ENCODE measurements at regions not wholly inside any gene's neighbourhood (a gene's known extent, or its start where the extent isn't known, plus 50 kb on each side); places are given as distances from the start of the nearest gene placed in this dataset.

DNA sequence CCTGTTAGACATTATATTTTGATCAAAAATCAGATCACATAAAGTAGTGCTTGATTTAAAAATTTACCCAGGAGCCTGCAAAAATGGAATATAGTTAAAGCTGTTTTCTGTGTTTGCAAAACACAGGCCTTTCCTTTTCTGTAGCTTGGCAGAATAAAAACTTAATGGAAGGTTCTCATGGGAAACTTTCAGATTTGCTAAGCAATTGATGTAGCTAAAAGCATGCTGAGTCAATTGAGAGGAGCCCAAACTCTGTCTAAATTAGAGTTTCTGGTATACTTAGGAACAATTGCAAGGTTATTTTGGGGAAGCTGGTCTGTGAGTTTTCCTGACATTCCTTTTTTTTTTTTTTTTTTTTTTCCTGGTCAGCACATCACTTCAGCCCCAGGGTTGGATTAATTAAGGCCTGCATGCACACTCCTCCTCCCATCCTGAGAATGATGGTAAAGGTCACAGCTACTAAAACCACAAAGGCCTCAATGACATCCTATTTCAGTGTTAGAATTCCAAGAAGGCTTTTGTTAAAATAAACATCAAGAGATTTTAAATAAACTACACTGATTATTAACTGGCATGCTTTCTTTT lies 608.7 kb downstream of the PLPP3 start:
- no peak overlapping the region for H2AFZ ChIP-seq (ENCODE audit: insufficient read depth, low read depth, low read length, poor library complexity, severe bottlenecking)
- intact Hi-C loops (cut with micrococcal nuclease) = no loop called here
- H3K27ac ChIP-seq (ENCODE audit: low read depth in 1 of 2, low read length in 2 of 2) = no peak overlapping the region
- DNase-seq = no peak
- H3K9me3 Mint-ChIP-seq = peaks cover 0 to 6% (median 0%) of the 10 kb centered on the region in 7 donors
- H3K4me3 Mint-ChIP-seq = no peak overlapping the region
- no peak overlapping the region for H3K9ac ChIP-seq (ENCODE audit: insufficient read depth, low read length, poor library complexity, severe bottlenecking)
- TF ChIP-seq, protein P1, sequence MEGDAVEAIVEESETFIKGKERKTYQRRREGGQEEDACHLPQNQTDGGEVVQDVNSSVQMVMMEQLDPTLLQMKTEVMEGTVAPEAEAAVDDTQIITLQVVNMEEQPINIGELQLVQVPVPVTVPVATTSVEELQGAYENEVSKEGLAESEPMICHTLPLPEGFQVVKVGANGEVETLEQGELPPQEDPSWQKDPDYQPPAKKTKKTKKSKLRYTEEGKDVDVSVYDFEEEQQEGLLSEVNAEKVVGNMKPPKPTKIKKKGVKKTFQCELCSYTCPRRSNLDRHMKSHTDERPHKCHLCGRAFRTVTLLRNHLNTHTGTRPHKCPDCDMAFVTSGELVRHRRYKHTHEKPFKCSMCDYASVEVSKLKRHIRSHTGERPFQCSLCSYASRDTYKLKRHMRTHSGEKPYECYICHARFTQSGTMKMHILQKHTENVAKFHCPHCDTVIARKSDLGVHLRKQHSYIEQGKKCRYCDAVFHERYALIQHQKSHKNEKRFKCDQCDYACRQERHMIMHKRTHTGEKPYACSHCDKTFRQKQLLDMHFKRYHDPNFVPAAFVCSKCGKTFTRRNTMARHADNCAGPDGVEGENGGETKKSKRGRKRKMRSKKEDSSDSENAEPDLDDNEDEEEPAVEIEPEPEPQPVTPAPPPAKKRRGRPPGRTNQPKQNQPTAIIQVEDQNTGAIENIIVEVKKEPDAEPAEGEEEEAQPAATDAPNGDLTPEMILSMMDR (IDR thresholded peaks at IDR 0.05) = no peak
- peaks cover 0 to 5% (median 2%) of the 10 kb centered on the region in 3 donors for H3K27me3 Mint-ChIP-seq (ENCODE audit: low read depth in 3 of 3)
- H4K20me1 ChIP-seq (ENCODE audit: insufficient read depth, low read length) = no peaks in the 10 kb centered on the region
- H3K27me3 ChIP-seq (ENCODE audit: control insufficient read depth in 2 of 2, insufficient read depth in 2 of 2, low read length in 2 of 2) = no peaks in the 10 kb centered on the region
- no peak overlapping the region for H3K4me3 ChIP-seq (replicated peaks in 1 of 3; ENCODE audit: low read depth in 2 of 3, low read length in 3 of 3)
- H3K79me2 ChIP-seq (ENCODE audit: insufficient read depth, low read length) = no peaks in the 10 kb centered on the region
- no peaks in the 10 kb centered on the region for H3K36me3 ChIP-seq (replicated peaks in 1 of 2; ENCODE audit: control insufficient read depth in 1 of 2, insufficient read depth in 2 of 2, low read length in 2 of 2)
- peaks cover 6% of the 10 kb centered on the region for H3K4me1 Mint-ChIP-seq
- no peaks in the 10 kb centered on the region for H3K9me3 ChIP-seq (replicated peaks in 1 of 2; ENCODE audit: control insufficient read depth in 1 of 2, insufficient read depth in 1 of 2, low read length in 2 of 2)
- no peak overlapping the region for H3K27ac Mint-ChIP-seq
- no peaks in the 10 kb centered on the region for H3K36me3 Mint-ChIP-seq
- no peaks in the 10 kb centered on the region for H3K4me1 ChIP-seq (ENCODE audit: control insufficient read depth in 1 of 2, insufficient read depth in 2 of 2, low read length in 2 of 2)
- H3K4me2 ChIP-seq (replicated peaks; ENCODE audit: extremely low read depth, low read length, poor library complexity, severe bottlenecking) = no peak overlapping the region

DNA sequence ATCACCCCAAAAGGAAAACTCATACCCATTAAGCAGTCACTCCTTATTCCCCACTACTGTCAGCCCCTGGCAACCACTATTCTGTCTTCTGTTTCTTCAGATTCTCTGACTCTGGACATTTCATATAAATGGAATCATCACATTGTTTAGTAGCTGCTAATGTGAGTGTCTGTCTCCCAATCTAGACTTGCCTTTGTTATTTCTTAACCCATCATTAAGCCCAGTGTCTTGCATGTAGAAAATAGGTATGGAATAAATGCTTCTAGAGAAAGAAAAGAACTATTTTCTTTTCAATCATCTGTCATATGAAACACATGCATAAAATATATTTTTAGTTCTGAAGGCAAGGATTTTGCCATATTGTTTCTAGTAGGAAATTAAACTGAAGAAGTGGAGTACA lies 610.0 kb downstream of the PLPP3 start:
- Mint-ChIP-seq H3K36me3 (no peaks in the 10 kb centered on the region), H3K27ac (no peak overlapping the region)
- H3K9ac ChIP-seq (ENCODE audit: insufficient read depth, low read length, poor library complexity, severe bottlenecking) = no peak overlapping the region

More for the DNA sequence above, 610.0 kb downstream of the PLPP3 start:
- H3K27ac ChIP-seq (ENCODE audit: low read depth in 1 of 2, low read length in 2 of 2) = no peak overlapping the region
- no peaks in the 10 kb centered on the region for H3K36me3 ChIP-seq (replicated peaks in 1 of 2; ENCODE audit: control insufficient read depth in 1 of 2, insufficient read depth in 2 of 2, low read length in 2 of 2)
- H3K4me2 ChIP-seq (replicated peaks; ENCODE audit: extremely low read depth, low read length, poor library complexity, severe bottlenecking) = no peak overlapping the region
- H3K9me3 ChIP-seq (replicated peaks in 1 of 2; ENCODE audit: control insufficient read depth in 1 of 2, insufficient read depth in 1 of 2, low read length in 2 of 2) = no peaks in the 10 kb centered on the region
- Mint-ChIP-seq H3K4me1 (peaks cover 6% of the 10 kb centered on the region), H3K4me3 (no peak overlapping the region), H3K9me3 (peaks cover 0 to 6% (median 2%) of the 10 kb centered on the region in 7 donors), H3K27me3 (ENCODE audit: low read depth in 3 of 3) (peaks cover 0 to 5% (median 2%) of the 10 kb centered on the region in 3 donors)
- H3K79me2 ChIP-seq (ENCODE audit: insufficient read depth, low read length) = no peaks in the 10 kb centered on the region
- TF ChIP-seq, protein P1 (IDR thresholded peaks at IDR 0.05) = no peak
- no peak for DNase-seq
- H2AFZ ChIP-seq (ENCODE audit: insufficient read depth, low read depth, low read length, poor library complexity, severe bottlenecking) = no peak overlapping the region
- no peak overlapping the region for H3K4me3 ChIP-seq (replicated peaks in 1 of 3; ENCODE audit: low read depth in 2 of 3, low read length in 3 of 3)
- H3K4me1 ChIP-seq (ENCODE audit: control insufficient read depth in 1 of 2, insufficient read depth in 2 of 2, low read length in 2 of 2) = no peaks in the 10 kb centered on the region
- intact Hi-C loops (cut with micrococcal nuclease) = no loop called here
- no peaks in the 10 kb centered on the region for H4K20me1 ChIP-seq (ENCODE audit: insufficient read depth, low read length)
- H3K27me3 ChIP-seq (ENCODE audit: control insufficient read depth in 2 of 2, insufficient read depth in 2 of 2, low read length in 2 of 2) = no peaks in the 10 kb centered on the region

Measured in CD14-positive monocyte (primary cell).